SK-N-SH (cell line): ENCODE measurements at regions not wholly inside any gene's neighbourhood (a gene's known extent, or its start where the extent isn't known, plus 50 kb on each side); places are given as distances from the start of the nearest gene placed in this dataset.

Experiments
- CTCF ChIA-PET: fragments of 300-600, 350-600 bp; formaldehyde crosslinking; extraction: SDS; loops from one replicate; lab custom pipeline; 2021; lab: Yijun Ruan, JAX
- POLR2A ChIA-PET: fragments of 350-600 bp; sonication (Branson Sonifier 250); formaldehyde crosslinking; extraction: SDS; loops from one replicate; lab custom pipeline; 2020; ENCODE audit warnings: antibody characterized with exemption, inconsistent platforms; lab: Yijun Ruan, JAX
- DNase-seq: peaks from one replicate; pipeline ENCODE4 v3.0.0; 2012
- H2AFZ ChIP-seq: fragments of 200-600 bp; sonication (generic); 2 replicates; pipeline ENCODE4 v1.8.1; 2016; ENCODE audit warnings: antibody characterized with exemption, mild to moderate bottlenecking, low read depth
- H3F3A ChIP-seq: fragments of 200-600 bp; sonication (generic); replicated peaks from 2 replicates; pipeline ENCODE3; 2016; ENCODE audit warnings: antibody characterized with exemption, mild to moderate bottlenecking; ENCODE audit not compliant: insufficient read depth
- H3K27ac ChIP-seq, 2 experiments: fragments of 200-500 bp in 1 of 2; fragments of 200-600 bp in 1 of 2; sonication (Bioruptor generic) in 1 of 2; sonication (generic), shearing (Covaris generic) in 1 of 2; 2 replicates each; pipeline versions ENCODE4 v1.5.1 to v1.6.1; 2014 to 2016; ENCODE audit warnings: low read depth in 2 of 2, inconsistent platforms in 1 of 2, low read length in 1 of 2, mild to moderate bottlenecking in 1 of 2, mixed read lengths in 1 of 2
- H3K27me3 ChIP-seq: fragments of 200-600 bp; sonication (generic), shearing (Covaris generic); 2 replicates; pipeline ENCODE4 v1.6.1; 2016; ENCODE audit warnings: mixed run types; ENCODE audit not compliant: insufficient read depth
- H3K36me3 ChIP-seq, 2 experiments: fragments of 200-500 bp in 1 of 2; fragments of 200-600 bp in 1 of 2; sonication (Bioruptor generic) in 1 of 2; sonication (generic) in 1 of 2; replicated peaks in 1 of 2; 2 replicates each; pipeline versions ENCODE3 to v1.5.1; 2014 to 2016; ENCODE audit warnings: low read length in 1 of 2, mild to moderate bottlenecking in 1 of 2; ENCODE audit not compliant: insufficient read depth in 2 of 2, control insufficient read depth in 1 of 2
- H3K4me1 ChIP-seq, 2 experiments: fragments of 200-500 bp in 1 of 2; fragments of 200-600 bp in 1 of 2; sonication (Bioruptor generic) in 1 of 2; sonication (generic), shearing (Covaris generic) in 1 of 2; 2 replicates each; pipeline versions ENCODE4 v1.5.1 to v1.6.1; 2014 to 2016; ENCODE audit warnings: low read depth in 1 of 2, low read length in 1 of 2, mixed run types in 1 of 2; ENCODE audit not compliant: insufficient read depth in 2 of 2, control insufficient read depth in 1 of 2
- H3K4me2 ChIP-seq: fragments of 200-600 bp; sonication (generic), shearing (Covaris generic); 2 replicates; pipeline ENCODE4 v1.6.1; 2017; ENCODE audit warnings: mixed run types
- H3K4me3 ChIP-seq, 2 experiments: fragments of 200-500 bp in 1 of 2; fragments of 200-600 bp in 1 of 2; sonication (Bioruptor generic) in 1 of 2; sonication (generic), shearing (Covaris generic) in 1 of 2; 2 replicates each; pipeline versions ENCODE4 v1.5.1 to v1.8.1; 2014 to 2016; ENCODE audit warnings: low read depth in 2 of 2, inconsistent platforms in 1 of 2, low read length in 1 of 2, mild to moderate bottlenecking in 1 of 2, mixed read lengths in 1 of 2, moderate library complexity in 1 of 2
- H3K79me2 ChIP-seq: fragments of 200-600 bp; sonication (generic); 2 replicates; pipeline ENCODE4 v1.8.1; 2017; ENCODE audit warnings: mild to moderate bottlenecking; ENCODE audit not compliant: insufficient read depth
- H3K9ac ChIP-seq: fragments of 200-600 bp; sonication (generic); 2 replicates; pipeline ENCODE4 v1.6.1; 2017; ENCODE audit warnings: mixed run types
- H3K9me2 ChIP-seq: fragments of 200-600 bp; sonication (generic); 2 replicates; pipeline ENCODE4 v1.6.1; 2017; ENCODE audit warnings: mixed run types
- H3K9me3 ChIP-seq: fragments of 200-600 bp; sonication (generic); 2 replicates; pipeline ENCODE4 v1.6.1; 2017; ENCODE audit warnings: mixed run types, mild to moderate bottlenecking, moderate library complexity
- H4K20me1 ChIP-seq: fragments of 200-600 bp; sonication (generic); 2 replicates; pipeline ENCODE4 v1.6.1; 2017; ENCODE audit warnings: mild to moderate bottlenecking, mixed run types; ENCODE audit not compliant: insufficient read depth
- CHD2 ChIP-seq: fragments of 150-350 bp; IDR thresholded peaks from 2 replicates; pipeline ENCODE4 v1.6.1; 2018; ENCODE audit warnings: low read length; ENCODE audit not compliant: partially characterized antibody
- CTCF ChIP-seq: fragments of 200-600 bp; sonication (generic); IDR thresholded peaks from 2 replicates; pipeline ENCODE4 v1.6.1; 2017; ENCODE audit warnings: antibody characterized with exemption, mild to moderate bottlenecking, moderate library complexity
- ELF1 ChIP-seq: IDR thresholded peaks from 2 replicates; pipeline ENCODE4 v1.4.0; 2012
- EP300 ChIP-seq, 2 experiments: IDR thresholded peaks; 2 replicates each; pipeline versions ENCODE4 v1.4.0 to v1.6.1; 2012; ENCODE audit warnings: borderline replicate concordance in 1 of 2, low read depth in 1 of 2, low read length in 1 of 2
- EZH2phosphoT487 ChIP-seq: fragments of 200-600 bp; sonication (generic); IDR thresholded peaks from 2 replicates; pipeline ENCODE4 v1.6.1; 2017; ENCODE audit warnings: low read depth, mixed run types, mild to moderate bottlenecking, antibody characterized with exemption, moderate library complexity, borderline replicate concordance
- FOXJ3 ChIP-seq: sonication (generic); formaldehyde crosslinking; IDR thresholded peaks from 2 replicates; pipeline ENCODE4 v1.5.1; 2020; ENCODE audit warnings: mild to moderate bottlenecking, missing genetic modification reagents
- GABPA ChIP-seq: IDR thresholded peaks from 2 replicates; pipeline ENCODE4 v1.4.0; 2012; ENCODE audit warnings: low read depth, mild to moderate bottlenecking
- GATA2 ChIP-seq: sonication (generic); formaldehyde crosslinking; IDR thresholded peaks from 2 replicates; pipeline ENCODE4 v1.5.0; 2020; ENCODE audit warnings: mild to moderate bottlenecking, missing genetic modification reagents
- IRF3 ChIP-seq: fragments of 150-350 bp; IDR thresholded peaks from 2 replicates; pipeline ENCODE4 v1.6.1; 2016; ENCODE audit warnings: mild to moderate bottlenecking, low read depth, low read length
- JUND ChIP-seq: IDR thresholded peaks from 2 replicates; pipeline ENCODE4 v1.4.0; 2012
- NFIC ChIP-seq: IDR thresholded peaks from 2 replicates; pipeline ENCODE4 v1.4.0; 2012; ENCODE audit warnings: borderline replicate concordance
- NRF1 ChIP-seq: IDR thresholded peaks from 2 replicates; pipeline ENCODE4 v1.6.1; 2012; ENCODE audit warnings: low read depth, mild to moderate bottlenecking, low read length
- RAD21 ChIP-seq: IDR thresholded peaks from 2 replicates; pipeline ENCODE4 v1.6.1; 2012; ENCODE audit warnings: mild to moderate bottlenecking, low read length
- RCOR1 ChIP-seq: fragments of 150-350 bp; IDR thresholded peaks from 2 replicates; pipeline ENCODE4 v1.6.1; 2017; ENCODE audit warnings: antibody characterized with exemption, low read length
- REST ChIP-seq: IDR thresholded peaks from 2 replicates; pipeline ENCODE4 v1.6.1; 2012; ENCODE audit warnings: mild to moderate bottlenecking, low read depth, low read length, moderate library complexity
- RXRA ChIP-seq: IDR thresholded peaks from 2 replicates; pipeline ENCODE4 v1.4.0; 2012; ENCODE audit warnings: low read depth, mild to moderate bottlenecking, borderline replicate concordance
- SIN3A ChIP-seq: IDR thresholded peaks from 2 replicates; pipeline ENCODE4 v1.6.1; 2012; ENCODE audit warnings: low read depth, mild to moderate bottlenecking, low read length, moderate library complexity, borderline replicate concordance
- TEAD4 ChIP-seq: IDR thresholded peaks from 2 replicates; pipeline ENCODE4 v1.4.0; 2012; ENCODE audit warnings: mild to moderate bottlenecking, borderline replicate concordance; ENCODE audit not compliant: insufficient read depth
- USF2 ChIP-seq: fragments of 150-350 bp; IDR thresholded peaks from 2 replicates; pipeline ENCODE4 v1.6.1; 2017; ENCODE audit warnings: antibody characterized with exemption, low read length, low read depth, borderline replicate concordance
- TF ChIP-seq, protein P1 (sequence below): IDR thresholded peaks from 2 replicates; pipeline ENCODE4 v1.4.0; 2012; ENCODE audit warnings: low read depth, borderline replicate concordance
- TF ChIP-seq, protein P2 (sequence below): IDR thresholded peaks from 2 replicates; pipeline ENCODE4 v1.4.0; 2012; ENCODE audit warnings: low read depth

DNA sequence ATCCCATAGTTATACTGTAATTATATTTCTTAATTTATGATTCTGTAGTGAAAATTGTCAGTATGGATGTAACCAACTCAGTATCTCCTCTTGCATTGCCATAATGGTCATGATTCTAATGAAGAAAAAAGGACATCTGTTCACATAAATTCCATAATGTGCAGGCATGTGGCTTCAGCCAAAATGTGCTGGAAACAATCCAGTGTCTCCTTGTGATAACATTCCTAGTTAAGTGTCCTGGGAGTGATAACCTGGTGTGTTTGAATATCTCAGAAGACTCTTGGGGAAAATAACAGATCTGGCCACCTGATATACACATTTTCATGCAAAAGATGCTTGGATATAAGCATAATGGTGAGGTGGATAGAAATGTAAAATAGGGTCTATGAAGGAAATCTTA lies 2309.8 kb downstream of the PCDH7 start (continued):
- TF ChIP-seq EP300 (IDR thresholded peaks at IDR 0.05; ENCODE audit: borderline replicate concordance in 1 of 2, low read depth in 1 of 2, low read length in 1 of 2) (no peak), GATA2 (CRISPR knock-in tag) (no peak), RAD21 (no peak), JUND (no peak)

- Histone ChIP-seq H3K79me2 (no peaks in the 10 kb centered on the region), H3K4me2 (no peak overlapping the region), H3K27ac (no peak overlapping the region), H3K9me2 (no peaks in the 10 kb centered on the region), H3K9ac (no peak overlapping the region), H4K20me1 (no peaks in the 10 kb centered on the region), H3K9me3 (no peaks in the 10 kb centered on the region), H3F3A (no peaks in the 10 kb centered on the region), H3K27me3 (no peaks in the 10 kb centered on the region), H2AFZ (no peak overlapping the region), H3K4me3 (no peak overlapping the region), H3K36me3 (no peaks in the 10 kb centered on the region), H3K4me1 (no peaks in the 10 kb centered on the region; a peak in 1 of 4 replicates)
- TF ChIP-seq, protein P1, sequence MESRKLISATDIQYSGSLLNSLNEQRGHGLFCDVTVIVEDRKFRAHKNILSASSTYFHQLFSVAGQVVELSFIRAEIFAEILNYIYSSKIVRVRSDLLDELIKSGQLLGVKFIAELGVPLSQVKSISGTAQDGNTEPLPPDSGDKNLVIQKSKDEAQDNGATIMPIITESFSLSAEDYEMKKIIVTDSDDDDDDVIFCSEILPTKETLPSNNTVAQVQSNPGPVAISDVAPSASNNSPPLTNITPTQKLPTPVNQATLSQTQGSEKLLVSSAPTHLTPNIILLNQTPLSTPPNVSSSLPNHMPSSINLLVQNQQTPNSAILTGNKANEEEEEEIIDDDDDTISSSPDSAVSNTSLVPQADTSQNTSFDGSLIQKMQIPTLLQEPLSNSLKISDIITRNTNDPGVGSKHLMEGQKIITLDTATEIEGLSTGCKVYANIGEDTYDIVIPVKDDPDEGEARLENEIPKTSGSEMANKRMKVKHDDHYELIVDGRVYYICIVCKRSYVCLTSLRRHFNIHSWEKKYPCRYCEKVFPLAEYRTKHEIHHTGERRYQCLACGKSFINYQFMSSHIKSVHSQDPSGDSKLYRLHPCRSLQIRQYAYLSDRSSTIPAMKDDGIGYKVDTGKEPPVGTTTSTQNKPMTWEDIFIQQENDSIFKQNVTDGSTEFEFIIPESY: no peak
- TF ChIP-seq NRF1 (no peak), RCOR1 (no peak), USF2 (no peak), FOXJ3 (CRISPR knock-in tag) (no peak), TEAD4 (no peak), CHD2 (no peak), SIN3A (no peak), CTCF (no peak), NFIC (no peak), EZH2phosphoT487 (no peak), REST (no peak), RXRA (no peak), GABPA (no peak), EP300 (IDR thresholded peaks at IDR 0.05; ENCODE audit: borderline replicate concordance in 1 of 2, low read depth in 1 of 2, low read length in 1 of 2) (no peak), IRF3 (no peak), ELF1 (no peak)
- TF ChIP-seq, protein P2, sequence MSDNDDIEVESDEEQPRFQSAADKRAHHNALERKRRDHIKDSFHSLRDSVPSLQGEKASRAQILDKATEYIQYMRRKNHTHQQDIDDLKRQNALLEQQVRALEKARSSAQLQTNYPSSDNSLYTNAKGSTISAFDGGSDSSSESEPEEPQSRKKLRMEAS: no peak
- POLR2A ChIA-PET: no interaction called here
- CTCF ChIA-PET: no interaction called here
- no peak for DNase-seq
Observed at GRCh38 chr4:33031328-33031727, 2311.2 kb downstream of the PCDH7 start.
